ES-I3 (cell line): ENCODE measurements at regions not wholly inside any gene's neighbourhood (a gene's known extent, or its start where the extent isn't known, plus 50 kb on each side); places are given as distances from the start of the nearest gene placed in this dataset.

Source experiments
- H3K36me3 ChIP-seq: 2 replicates; pipeline ENCODE4 v1.6.1; 2013; ENCODE audit warnings: mild to moderate bottlenecking, low read length, control low read depth, moderate library complexity; ENCODE audit not compliant: insufficient read depth
- H3K4me1 ChIP-seq: 2 replicates; pipeline ENCODE4 v1.6.1; 2013; ENCODE audit warnings: mild to moderate bottlenecking, control low read depth, low read length; ENCODE audit not compliant: insufficient read depth
- H3K9ac ChIP-seq: 2 replicates; pipeline ENCODE4 v1.6.1; 2013; ENCODE audit warnings: low read depth, mild to moderate bottlenecking, low read length, moderate library complexity
- H3K9me3 ChIP-seq: 2 replicates; pipeline ENCODE4 v1.6.1; 2013; ENCODE audit warnings: mild to moderate bottlenecking, low read length, moderate library complexity; ENCODE audit not compliant: control insufficient read depth, insufficient read depth

- no peaks in the 10 kb centered on the region for H3K36me3 ChIP-seq
- H3K9ac ChIP-seq = no peak overlapping the region
- H3K4me1 ChIP-seq = no peaks in the 10 kb centered on the region
- no peaks in the 10 kb centered on the region; the same call in 1 of the 2 replicates for H3K9me3 ChIP-seq
Measured at GRCh38 chr4:111494471-111494870, 650.8 kb upstream of the FAM241A start.

DNA sequence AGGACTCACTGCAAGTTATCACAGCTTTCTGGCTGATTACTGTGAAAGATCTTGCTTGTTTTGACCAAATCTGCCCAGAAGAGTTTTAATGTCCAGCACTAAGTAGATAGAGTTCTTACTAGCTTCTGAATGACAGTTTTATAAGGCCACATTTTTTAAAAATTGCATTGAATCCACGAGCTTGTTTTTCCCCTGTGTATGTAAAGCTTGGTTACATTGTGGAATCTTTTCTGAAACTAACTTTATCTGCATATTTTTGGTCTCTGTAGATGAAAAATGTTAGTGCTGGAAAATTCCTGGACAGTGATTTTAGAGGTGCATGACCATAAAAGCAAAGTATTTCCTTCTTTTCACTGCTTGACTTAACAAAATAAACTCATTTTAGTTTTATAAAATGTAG lies 650.3 kb upstream of the FAM241A start:
- H3K4me1 ChIP-seq = no peaks in the 10 kb centered on the region
- no peak overlapping the region for H3K9ac ChIP-seq
- H3K9me3 ChIP-seq = no peaks in the 10 kb centered on the region; the same call in 1 of the 2 replicates

GRCh38 chr4:111499291-111499690 lies 646.0 kb upstream of the FAM241A start:
- no peak overlapping the region for H3K9ac ChIP-seq
- H3K9me3 ChIP-seq = no peaks in the 10 kb centered on the region
- no peaks in the 10 kb centered on the region for H3K36me3 ChIP-seq
- H3K4me1 ChIP-seq = no peaks in the 10 kb centered on the region

More for the DNA sequence above, 650.3 kb upstream of the FAM241A start:
- H3K36me3 ChIP-seq = no peaks in the 10 kb centered on the region

GRCh38 chr4:111499706-111500105 lies 645.5 kb upstream of the FAM241A start:
- H3K36me3 ChIP-seq = no peaks in the 10 kb centered on the region
- H3K9me3 ChIP-seq = no peaks in the 10 kb centered on the region
- no peaks in the 10 kb centered on the region for H3K4me1 ChIP-seq
- H3K9ac ChIP-seq = no peak overlapping the region

- Histone ChIP-seq H3K4me1 (no peaks in the 10 kb centered on the region), H3K36me3 (no peaks in the 10 kb centered on the region), H3K9ac (no peak overlapping the region), H3K9me3 (no peaks in the 10 kb centered on the region)
Measured at GRCh38 chr4:111500858-111501257, 644.4 kb upstream of the FAM241A start.

DNA sequence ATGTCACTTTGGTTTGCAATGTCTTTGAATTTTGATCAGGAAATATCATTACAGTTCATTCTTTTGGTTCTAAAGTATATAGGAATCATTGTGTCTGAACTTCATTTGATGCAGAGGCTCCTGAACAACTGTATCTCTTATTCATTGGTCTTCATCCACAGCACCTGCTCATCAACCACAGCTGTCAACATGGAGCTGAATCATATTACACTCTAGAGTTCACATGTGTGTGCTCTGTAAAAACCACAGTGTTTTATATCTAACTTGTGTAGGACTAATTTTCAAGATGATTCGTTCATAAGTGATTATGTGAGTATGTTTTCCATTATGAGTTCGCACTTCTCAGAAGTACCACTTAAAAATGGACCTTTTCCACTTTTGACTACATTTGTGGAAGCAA lies 643.3 kb upstream of the FAM241A start:
- no peaks in the 10 kb centered on the region for H3K36me3 ChIP-seq
- H3K9ac ChIP-seq = no peak overlapping the region
- H3K4me1 ChIP-seq = no peaks in the 10 kb centered on the region
- H3K9me3 ChIP-seq = no peaks in the 10 kb centered on the region

- H3K36me3 ChIP-seq = no peaks in the 10 kb centered on the region
- no peaks in the 10 kb centered on the region for H3K4me1 ChIP-seq
- no peak overlapping the region for H3K9ac ChIP-seq
- H3K9me3 ChIP-seq = no peaks in the 10 kb centered on the region
Measured at GRCh38 chr4:111502626-111503025, 642.6 kb upstream of the FAM241A start.

GRCh38 chr4:111506706-111507105 lies 638.5 kb upstream of the FAM241A start:
- Histone ChIP-seq H3K9ac (no peak overlapping the region), H3K9me3 (no peaks in the 10 kb centered on the region), H3K36me3 (no peaks in the 10 kb centered on the region), H3K4me1 (no peaks in the 10 kb centered on the region)

DNA sequence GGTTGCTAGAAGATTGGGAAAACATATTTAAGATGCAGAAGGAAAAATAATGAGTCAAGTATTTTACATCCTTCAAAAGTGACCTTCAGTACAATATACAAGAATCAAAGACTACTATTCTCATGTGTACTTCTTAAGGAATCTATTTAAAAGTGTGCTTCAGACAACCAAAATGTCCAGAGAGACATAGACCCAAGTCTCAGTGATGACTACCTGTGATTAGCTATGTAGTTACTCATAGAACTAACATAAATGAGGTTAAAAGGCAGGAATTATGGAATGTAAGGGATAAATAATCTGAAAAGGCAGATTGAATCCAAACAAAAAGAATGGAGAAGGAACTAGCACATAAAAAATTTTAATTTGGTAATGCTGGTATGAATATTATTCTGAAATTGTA lies 634.7 kb upstream of the FAM241A start:
- Histone ChIP-seq H3K9me3 (no peaks in the 10 kb centered on the region), H3K36me3 (no peaks in the 10 kb centered on the region), H3K4me1 (peaks cover 6% of the 10 kb centered on the region; the same call in 1 of the 2 replicates), H3K9ac (no peak overlapping the region)

DNA sequence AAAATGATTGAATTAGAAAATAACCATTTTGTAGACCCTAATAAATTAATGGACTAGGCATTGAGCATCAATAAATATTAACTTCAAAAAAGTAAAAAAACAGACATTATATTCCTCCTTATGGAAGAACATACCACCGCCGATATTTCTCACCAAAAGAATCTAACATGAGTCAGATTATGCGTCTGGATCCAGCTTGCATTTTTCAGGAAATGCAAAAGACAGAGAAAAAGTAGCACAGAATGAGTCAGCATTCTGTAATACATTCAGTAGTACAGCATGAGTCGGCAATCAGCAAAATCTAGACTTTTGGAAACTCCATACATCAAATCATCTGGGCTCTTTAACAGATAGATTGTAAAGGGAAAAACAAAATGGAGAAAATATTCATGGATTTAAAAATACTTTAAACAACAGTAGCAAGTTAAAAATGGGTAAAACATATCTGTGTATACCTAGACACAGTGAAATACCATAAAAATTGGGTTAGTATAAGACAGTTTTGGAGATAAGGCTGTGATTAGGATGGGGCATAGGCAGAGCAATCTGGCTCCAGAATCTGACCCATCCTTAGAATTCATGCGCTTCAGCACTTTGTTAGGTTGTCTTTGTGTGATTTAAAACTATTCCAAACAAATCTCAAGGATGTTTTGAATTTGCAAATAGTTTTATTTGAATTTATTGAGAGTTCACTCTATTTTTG lies 633.0 kb upstream of the FAM241A start:
- no peaks in the 10 kb centered on the region for H3K36me3 ChIP-seq
- H3K9ac ChIP-seq = no peak overlapping the region
- no peaks in the 10 kb centered on the region for H3K9me3 ChIP-seq
- H3K4me1 ChIP-seq = peaks cover 6% of the 10 kb centered on the region; the same call in 1 of the 2 replicates

DNA sequence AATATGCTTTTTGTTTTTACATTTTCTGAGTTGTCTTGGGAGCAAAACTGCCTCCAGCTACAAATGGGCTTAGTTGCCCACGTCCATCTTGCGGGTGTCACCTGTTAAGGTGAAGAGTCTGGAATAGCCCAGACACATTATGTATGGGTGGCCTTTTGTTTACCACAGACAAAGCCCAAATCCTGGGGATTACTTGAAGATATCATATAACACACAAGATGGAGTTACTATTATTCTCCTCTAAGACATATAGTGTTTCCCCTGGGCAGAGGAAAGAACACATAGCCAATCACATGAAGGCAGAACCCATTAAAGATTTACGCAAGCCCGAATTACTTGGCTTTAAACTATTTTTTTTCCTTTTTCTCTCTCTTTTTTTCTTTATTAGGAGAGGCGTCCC lies 625.6 kb upstream of the FAM241A start:
- H3K9ac ChIP-seq = no peak overlapping the region
- H3K4me1 ChIP-seq = no peaks in the 10 kb centered on the region
- no peaks in the 10 kb centered on the region for H3K9me3 ChIP-seq
- H3K36me3 ChIP-seq = no peaks in the 10 kb centered on the region

GRCh38 chr4:111530446-111530845 lies 614.8 kb upstream of the FAM241A start:
- no peak overlapping the region for H3K9ac ChIP-seq
- no peaks in the 10 kb centered on the region for H3K9me3 ChIP-seq
- no peaks in the 10 kb centered on the region for H3K36me3 ChIP-seq
- H3K4me1 ChIP-seq = no peaks in the 10 kb centered on the region

GRCh38 chr4:111535792-111536191 lies 609.5 kb upstream of the FAM241A start:
- Histone ChIP-seq H3K9me3 (no peaks in the 10 kb centered on the region), H3K36me3 (no peaks in the 10 kb centered on the region), H3K4me1 (0 out of 2 replicates have a peak, but pooled peaks cover 3% of the 10 kb centered on the region), H3K9ac (no peak overlapping the region)

DNA sequence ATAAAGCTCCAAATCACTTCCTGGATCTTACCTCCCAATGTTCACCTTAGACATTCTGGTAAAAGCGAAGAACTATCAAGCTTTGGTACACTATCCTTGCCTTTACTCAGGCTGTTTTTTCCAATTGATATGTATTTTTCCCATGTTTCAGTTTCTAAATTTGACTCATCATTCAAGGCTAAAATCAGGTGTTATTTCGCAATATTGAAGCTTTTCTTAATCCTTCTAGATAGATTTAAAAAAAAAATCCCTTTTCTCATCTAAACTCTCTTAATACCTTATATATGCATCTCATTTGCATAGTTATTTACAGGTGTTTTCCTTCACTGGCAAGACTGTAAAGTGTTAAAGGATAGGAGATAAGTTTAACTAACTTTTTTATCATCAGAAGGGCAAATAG lies 608.1 kb upstream of the FAM241A start:
- Histone ChIP-seq H3K9me3 (no peaks in the 10 kb centered on the region), H3K4me1 (0 out of 2 replicates have a peak, but pooled peaks cover 3% of the 10 kb centered on the region), H3K9ac (no peak overlapping the region), H3K36me3 (no peaks in the 10 kb centered on the region)

- no peaks in the 10 kb centered on the region for H3K36me3 ChIP-seq
- 0 out of 2 replicates have a peak, but pooled peaks cover 3% of the 10 kb centered on the region for H3K4me1 ChIP-seq
- no peaks in the 10 kb centered on the region for H3K9me3 ChIP-seq
- no peak overlapping the region for H3K9ac ChIP-seq
Measured at GRCh38 chr4:111537871-111538270, 607.4 kb upstream of the FAM241A start.
